Activated T-helper 1 cell treated with anti-CD3 and anti-CD28 coated beads, Interleukin-2, amount 50 U/mL, for 16 hours (primary cell): ENCODE measurements at regions not wholly inside any gene's neighbourhood (a gene's known extent, or its start where the extent isn't known, plus 50 kb on each side); places are given as distances from the start of the nearest gene placed in this dataset.

Source experiments
- DNase-seq, 2 donors: peaks; one replicate each; pipeline ENCODE4 v3.0.0-alpha.2; 2020; ENCODE audit warnings: low read depth in 1 of 2, low spot score in 1 of 2

GRCh38 chr13:106352850-106353249 lies 182.6 kb downstream of the EFNB2 start:
- no peak for DNase-seq

GRCh38 chr13:106351251-106351650 lies 184.2 kb downstream of the EFNB2 start:
- DNase-seq = no peak

- no peak for DNase-seq
Measured at GRCh38 chr13:106350208-106350607, 185.3 kb downstream of the EFNB2 start.

GRCh38 chr13:106349080-106349931 lies 186.2 kb downstream of the EFNB2 start:
- no peak for DNase-seq

GRCh38 chr13:106348075-106348840 lies 187.2 kb downstream of the EFNB2 start:
- no peak for DNase-seq

- DNase-seq = no peak
Measured at GRCh38 chr13:106344342-106344741, 191.1 kb downstream of the EFNB2 start.

- DNase-seq = no peak
Measured at GRCh38 chr13:106343836-106344235, 191.6 kb downstream of the EFNB2 start.

GRCh38 chr13:106340249-106340648 lies 195.2 kb downstream of the EFNB2 start:
- DNase-seq = no peak

- no peak for DNase-seq
Measured at GRCh38 chr13:106337096-106337850, 198.2 kb downstream of the EFNB2 start.

GRCh38 chr13:106336668-106337067 lies 198.8 kb downstream of the EFNB2 start:
- no peak for DNase-seq

GRCh38 chr13:106332621-106333020 lies 202.8 kb downstream of the EFNB2 start:
- DNase-seq = no peak

- DNase-seq = no peak
Measured at GRCh38 chr13:106331116-106331515, 204.3 kb downstream of the EFNB2 start.

GRCh38 chr13:106329941-106330340 lies 205.5 kb downstream of the EFNB2 start:
- no peak for DNase-seq

GRCh38 chr13:106326751-106327150 lies 208.7 kb downstream of the EFNB2 start:
- DNase-seq = no peak

- no peak for DNase-seq
Measured at GRCh38 chr13:106324444-106324843, 211.0 kb downstream of the EFNB2 start.

- no peak for DNase-seq
Measured at GRCh38 chr13:106322628-106323027, 212.8 kb downstream of the EFNB2 start.

- DNase-seq = no peak
Measured at GRCh38 chr13:106318941-106319411, 216.5 kb downstream of the EFNB2 start.

- no peak for DNase-seq
Measured at GRCh38 chr13:106314417-106314816, 221.0 kb downstream of the EFNB2 start.

GRCh38 chr13:106311004-106311403 lies 224.5 kb downstream of the EFNB2 start:
- no peak for DNase-seq

- DNase-seq = no peak
Measured at GRCh38 chr13:106310291-106310865, 225.1 kb downstream of the EFNB2 start.

GRCh38 chr13:106306748-106307277 lies 228.6 kb downstream of the EFNB2 start:
- no peak for DNase-seq
